MCF 10A (cell line): ENCODE measurements at regions not wholly inside any gene's neighbourhood (a gene's known extent, or its start where the extent isn't known, plus 50 kb on each side); places are given as distances from the start of the nearest gene placed in this dataset.
"Not testable (repeated sequence)": the region's sequence is repeated elsewhere in the genome, so short reads cannot be mapped to it uniquely, and the experiment has no call there.

Source experiments
- BruUV-seq: library from RNA; stranded (reverse); fragments of 400-500 nt; replicated peaks from 2 replicates; lab custom pipeline; 2021; lab: Mats Ljungman, UMichigan
- CTCF ChIA-PET: fragments of 300-600 bp; sonication (Branson Sonifier 250); formaldehyde crosslinking; extraction: SDS; loops from one replicate; lab custom pipeline; 2021; ENCODE audit warnings: antibody characterized with exemption, inconsistent platforms; lab: Yijun Ruan, JAX
- POLR2A ChIA-PET: fragments of 300-600, 350-650 bp; sonication (Branson Sonifier 250); formaldehyde crosslinking; extraction: SDS; loops from one replicate; lab custom pipeline; 2020; ENCODE audit warnings: antibody characterized with exemption, inconsistent platforms; lab: Yijun Ruan, JAX
- DNase-seq: peaks from one replicate; pipeline ENCODE4 v3.0.0-alpha.2; 2018; ENCODE audit not compliant: unreplicated experiment
- H3K27ac Mint-ChIP-seq: one replicate; pipeline ENCODE4 v1.8.0; 2022; ENCODE audit warnings: mild to moderate bottlenecking, low read depth, mixed read lengths; ENCODE audit not compliant: unreplicated experiment
- H3K27me3 Mint-ChIP-seq: one replicate; pipeline ENCODE4 v1.8.0; 2022; ENCODE audit warnings: mixed read lengths; ENCODE audit not compliant: insufficient read depth, unreplicated experiment
- H3K36me3 Mint-ChIP-seq: one replicate; pipeline ENCODE4 v1.8.0; 2022; ENCODE audit warnings: mild to moderate bottlenecking, moderate library complexity, mixed read lengths; ENCODE audit not compliant: insufficient read depth, unreplicated experiment
- H3K4me1 Mint-ChIP-seq: one replicate; pipeline ENCODE4 v1.8.0; 2022; ENCODE audit warnings: mixed read lengths; ENCODE audit not compliant: insufficient read depth, unreplicated experiment
- H3K4me3 Mint-ChIP-seq: one replicate; pipeline ENCODE4 v1.8.0; 2022; ENCODE audit warnings: mild to moderate bottlenecking, moderate library complexity, mixed read lengths; ENCODE audit not compliant: unreplicated experiment
- H3K9me3 Mint-ChIP-seq: one replicate; pipeline ENCODE4 v1.8.0; 2022; ENCODE audit warnings: mixed read lengths; ENCODE audit not compliant: unreplicated experiment
- intact Hi-C: fragments of 100-400 bp; cut with micrococcal nuclease; formaldehyde crosslinking; loops from 2 replicates; pipeline ENCODE4 v1.14.1; 2022
- TF ChIP-seq, protein P1 (sequence below): fragments of 200-600 bp; IDR thresholded peaks from one replicate; pipeline ENCODE4 v1.8.0; 2022; ENCODE audit warnings: antibody characterized with exemption, mild to moderate bottlenecking; ENCODE audit not compliant: unreplicated experiment

DNA sequence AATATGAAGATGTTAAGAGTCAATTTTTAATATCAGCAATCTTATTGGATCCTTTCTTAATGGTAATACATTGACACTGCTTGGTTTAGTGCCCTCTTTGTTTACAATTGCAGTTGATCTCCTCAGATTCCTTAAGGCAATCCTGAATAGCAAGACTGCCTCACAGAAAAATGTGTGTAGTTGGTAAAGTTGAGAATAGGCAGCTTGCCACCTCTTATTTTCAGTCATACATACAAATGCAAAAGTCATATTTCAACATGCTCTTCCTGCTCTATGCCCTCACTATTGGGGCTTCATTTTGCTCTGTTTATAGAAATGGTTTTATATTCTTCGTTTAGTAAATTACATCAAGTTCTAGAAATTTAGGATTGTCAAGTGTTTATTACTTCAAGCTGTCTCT, 661.1 kb upstream of the ANKRD30A start:
- no peak for DNase-seq
- Mint-ChIP-seq H3K4me1 (peaks cover 59% of the 10 kb centered on the region), H3K27ac (peak overlapping the region; percentile 52), H3K9me3 (no peaks in the 10 kb centered on the region), H3K27me3 (no peaks in the 10 kb centered on the region), H3K4me3 (no peak overlapping the region), H3K36me3 (no peaks in the 10 kb centered on the region)
- ChIA-PET POLR2A (interaction anchor here (0.9 to 1.3 kb wide), 3 partner anchors 192 to 261 kb away, joined by 3 to 6 read pairs (median 4); no protein-coding TSS in a partner anchor), CTCF (interaction anchor here (0.6 to 1.5 kb wide), 5 partner anchors 9 to 829 kb away, joined by 4 to 6 read pairs (median 5); no protein-coding TSS in a partner anchor)
- intact Hi-C loops, result no loop called here
- TF ChIP-seq, protein P1, sequence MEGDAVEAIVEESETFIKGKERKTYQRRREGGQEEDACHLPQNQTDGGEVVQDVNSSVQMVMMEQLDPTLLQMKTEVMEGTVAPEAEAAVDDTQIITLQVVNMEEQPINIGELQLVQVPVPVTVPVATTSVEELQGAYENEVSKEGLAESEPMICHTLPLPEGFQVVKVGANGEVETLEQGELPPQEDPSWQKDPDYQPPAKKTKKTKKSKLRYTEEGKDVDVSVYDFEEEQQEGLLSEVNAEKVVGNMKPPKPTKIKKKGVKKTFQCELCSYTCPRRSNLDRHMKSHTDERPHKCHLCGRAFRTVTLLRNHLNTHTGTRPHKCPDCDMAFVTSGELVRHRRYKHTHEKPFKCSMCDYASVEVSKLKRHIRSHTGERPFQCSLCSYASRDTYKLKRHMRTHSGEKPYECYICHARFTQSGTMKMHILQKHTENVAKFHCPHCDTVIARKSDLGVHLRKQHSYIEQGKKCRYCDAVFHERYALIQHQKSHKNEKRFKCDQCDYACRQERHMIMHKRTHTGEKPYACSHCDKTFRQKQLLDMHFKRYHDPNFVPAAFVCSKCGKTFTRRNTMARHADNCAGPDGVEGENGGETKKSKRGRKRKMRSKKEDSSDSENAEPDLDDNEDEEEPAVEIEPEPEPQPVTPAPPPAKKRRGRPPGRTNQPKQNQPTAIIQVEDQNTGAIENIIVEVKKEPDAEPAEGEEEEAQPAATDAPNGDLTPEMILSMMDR, result no peak
- no TSS peak for BruUV-seq

DNA sequence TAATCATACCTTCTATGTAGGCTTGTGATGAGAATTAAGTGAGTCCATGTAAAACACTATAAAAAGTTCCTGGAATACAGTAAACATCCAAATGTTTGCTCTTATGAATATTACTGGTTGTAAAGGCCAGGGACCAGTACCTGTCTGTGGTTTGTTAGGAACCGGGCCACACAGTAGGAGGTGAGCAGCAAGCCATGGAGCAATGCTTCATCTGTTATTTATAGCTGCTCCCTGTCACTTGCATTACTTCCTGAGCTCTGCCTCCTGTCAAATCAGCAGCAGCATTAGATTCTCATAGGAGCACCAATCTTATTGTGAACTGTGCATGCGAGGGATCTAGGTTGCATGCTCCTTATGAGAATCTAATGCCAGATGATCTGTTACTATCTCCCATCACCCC, 662.0 kb upstream of the ANKRD30A start:
- TF ChIP-seq, protein P1, result no peak
- Mint-ChIP-seq H3K27ac (peak overlapping the region; percentile 74), H3K9me3 (no peaks in the 10 kb centered on the region), H3K4me3 (no peak overlapping the region), H3K4me1 (peaks cover 50% of the 10 kb centered on the region), H3K27me3 (no peaks in the 10 kb centered on the region), H3K36me3 (no peaks in the 10 kb centered on the region)
- ChIA-PET POLR2A (interaction anchor here (0.9 to 2.0 kb wide), 2 partner anchors 80 to 207 kb away, joined by 3 to 10 read pairs; no protein-coding TSS in a partner anchor), CTCF (no interaction called here)
- DNase-seq, result no peak
- no TSS peak for BruUV-seq
- intact Hi-C loops, result no loop called here

DNA sequence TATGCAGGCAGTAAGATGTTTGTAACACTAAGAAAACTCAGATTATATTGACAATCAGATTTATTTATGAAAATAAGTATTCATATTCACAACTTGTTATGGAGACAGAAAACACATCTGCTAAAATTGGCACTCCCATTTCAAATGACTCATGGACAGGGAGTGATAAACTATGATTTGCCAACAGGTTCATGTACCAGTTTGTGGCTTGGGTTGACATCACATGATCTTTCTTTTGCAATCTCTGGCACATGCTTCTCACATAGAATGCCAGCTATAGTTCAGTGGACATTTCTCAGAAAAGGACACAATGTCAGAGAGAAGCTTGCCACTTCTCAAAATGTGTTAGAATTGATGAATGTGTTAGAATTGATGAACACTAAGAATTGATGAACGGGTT, 663.2 kb upstream of the ANKRD30A start:
- no peak overlapping the region for H3K4me3 Mint-ChIP-seq
- H3K27ac Mint-ChIP-seq, result peak overlapping the region; percentile 74
- H3K9me3 Mint-ChIP-seq, result no peaks in the 10 kb centered on the region
- peaks cover 49% of the 10 kb centered on the region for H3K4me1 Mint-ChIP-seq
- CTCF ChIA-PET, result no interaction called here
- no TSS peak for BruUV-seq
- intact Hi-C loops, result no loop called here
- POLR2A ChIA-PET, result interaction anchor here (0.6 to 3.1 kb wide), 8 partner anchors 13 to 1377 kb away, joined by 3 to 10 read pairs (median 7); no protein-coding TSS in a partner anchor
- peak; percentile 92 for DNase-seq
- no peaks in the 10 kb centered on the region for H3K27me3 Mint-ChIP-seq
- TF ChIP-seq, protein P1, result no peak
- no peaks in the 10 kb centered on the region for H3K36me3 Mint-ChIP-seq

DNA sequence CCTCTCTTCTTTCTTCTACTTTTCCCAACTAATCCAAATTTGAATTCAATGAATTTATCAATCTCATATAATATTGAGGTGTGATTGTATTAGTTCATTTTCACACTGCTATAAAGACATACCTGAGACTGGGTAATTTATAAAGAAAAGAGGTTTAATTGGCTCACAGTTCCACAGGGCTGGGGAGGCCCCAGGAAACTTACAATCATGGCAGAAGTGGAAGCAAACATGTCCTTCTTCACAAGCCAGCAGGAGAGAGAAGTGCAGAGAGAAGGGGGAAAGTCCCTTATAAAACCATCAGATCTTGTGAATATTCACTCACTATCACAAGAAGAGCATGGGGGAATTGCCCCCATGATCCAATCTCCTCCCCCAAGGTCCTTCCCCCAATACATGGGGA, 667.0 kb upstream of the ANKRD30A start:
- peaks cover 34% of the 10 kb centered on the region for H3K4me1 Mint-ChIP-seq
- H3K27me3 Mint-ChIP-seq, H3K36me3 Mint-ChIP-seq, BruUV-seq, DNase-seq, H3K9me3 Mint-ChIP-seq, intact Hi-C loops, H3K4me3 Mint-ChIP-seq, H3K27ac Mint-ChIP-seq, CTCF ChIA-PET, POLR2A ChIA-PET: not testable (repeated sequence)

DNA sequence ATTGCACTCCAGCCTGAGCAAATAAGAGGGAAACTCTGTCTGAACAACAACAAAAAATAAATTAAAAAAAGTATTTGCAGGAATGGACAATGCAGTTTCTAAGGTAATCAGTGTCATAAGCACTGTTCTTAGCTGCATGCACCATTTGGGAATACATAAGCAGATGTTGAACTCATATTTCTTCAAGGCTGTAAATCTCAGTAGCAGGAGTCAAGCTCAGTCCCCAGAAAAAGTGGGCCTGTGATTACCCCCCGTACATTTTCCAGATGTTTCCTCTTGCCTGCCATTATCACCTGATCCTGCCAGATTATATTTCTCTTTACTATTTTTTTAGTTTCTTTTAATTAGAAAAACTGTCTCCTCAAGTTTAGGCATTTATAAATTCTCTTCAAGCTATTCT, 667.6 kb upstream of the ANKRD30A start:
- Mint-ChIP-seq H3K36me3 (no peaks in the 10 kb centered on the region), H3K9me3 (no peaks in the 10 kb centered on the region), H3K4me3 (no peak overlapping the region), H3K4me1 (peaks cover 28% of the 10 kb centered on the region), H3K27ac (no peak overlapping the region), H3K27me3 (no peaks in the 10 kb centered on the region)
- CTCF ChIA-PET, result no interaction called here
- intact Hi-C loops, result no loop called here
- TF ChIP-seq, protein P1, result no peak
- DNase-seq, result no peak
- BruUV-seq, result no TSS peak
- POLR2A ChIA-PET, result interaction anchor here (0.6 kb wide), 1 partner anchor 9 kb away, joined by 3 read pairs; no protein-coding TSS in a partner anchor
